ENCODE measurements at regions not wholly inside any gene's neighbourhood (a gene's known extent, or its start where the extent isn't known, plus 50 kb on each side); places are given as distances from the start of the nearest gene placed in this dataset.

DNA sequence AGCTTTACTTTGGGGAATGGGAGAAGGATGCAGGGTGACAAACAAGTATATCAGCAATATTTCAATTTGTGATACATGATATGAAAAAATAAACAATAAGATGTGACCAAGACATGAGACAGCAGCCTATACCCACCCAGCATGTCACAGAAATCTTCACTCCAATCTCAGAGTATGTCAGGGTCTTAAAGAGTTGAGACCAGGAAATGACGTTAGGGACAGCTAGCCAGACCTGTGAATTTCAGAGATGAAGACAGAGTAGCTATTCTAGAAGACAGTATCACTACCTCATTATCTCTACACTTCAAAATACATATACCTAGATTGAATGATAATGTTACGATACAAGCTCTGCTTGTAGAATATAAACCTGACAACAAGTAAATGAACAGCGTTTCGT lies 282.8 kb downstream of the ZEB2 start:
- TF ChIP-seq, protein P1, sequence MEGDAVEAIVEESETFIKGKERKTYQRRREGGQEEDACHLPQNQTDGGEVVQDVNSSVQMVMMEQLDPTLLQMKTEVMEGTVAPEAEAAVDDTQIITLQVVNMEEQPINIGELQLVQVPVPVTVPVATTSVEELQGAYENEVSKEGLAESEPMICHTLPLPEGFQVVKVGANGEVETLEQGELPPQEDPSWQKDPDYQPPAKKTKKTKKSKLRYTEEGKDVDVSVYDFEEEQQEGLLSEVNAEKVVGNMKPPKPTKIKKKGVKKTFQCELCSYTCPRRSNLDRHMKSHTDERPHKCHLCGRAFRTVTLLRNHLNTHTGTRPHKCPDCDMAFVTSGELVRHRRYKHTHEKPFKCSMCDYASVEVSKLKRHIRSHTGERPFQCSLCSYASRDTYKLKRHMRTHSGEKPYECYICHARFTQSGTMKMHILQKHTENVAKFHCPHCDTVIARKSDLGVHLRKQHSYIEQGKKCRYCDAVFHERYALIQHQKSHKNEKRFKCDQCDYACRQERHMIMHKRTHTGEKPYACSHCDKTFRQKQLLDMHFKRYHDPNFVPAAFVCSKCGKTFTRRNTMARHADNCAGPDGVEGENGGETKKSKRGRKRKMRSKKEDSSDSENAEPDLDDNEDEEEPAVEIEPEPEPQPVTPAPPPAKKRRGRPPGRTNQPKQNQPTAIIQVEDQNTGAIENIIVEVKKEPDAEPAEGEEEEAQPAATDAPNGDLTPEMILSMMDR (IDR thresholded peaks at IDR 0.05; ENCODE audit: extremely low read depth, missing control alignments): no peak
- no peak for DNase-seq (ENCODE audit: low spot score)

DNA sequence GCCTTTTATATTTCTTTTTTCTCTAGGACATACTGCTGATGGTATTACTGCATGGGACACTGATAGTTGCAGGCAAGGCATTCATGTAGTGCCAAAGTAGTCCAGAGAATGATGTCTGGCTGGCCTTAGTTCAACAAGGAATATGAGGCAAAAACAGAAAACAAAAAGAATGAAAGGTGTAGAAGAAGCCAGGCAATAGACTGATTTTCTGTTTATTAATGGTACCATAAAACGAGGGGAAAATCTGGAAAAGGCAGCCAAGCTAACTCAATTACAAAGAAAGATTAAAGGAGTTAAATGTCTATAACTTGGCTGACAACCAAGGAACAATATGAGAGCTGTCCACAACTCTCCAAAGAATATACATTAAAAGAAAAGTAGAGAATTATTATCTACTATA lies 284.9 kb downstream of the ZEB2 start:
- TF ChIP-seq, protein P1 (IDR thresholded peaks at IDR 0.05; ENCODE audit: extremely low read depth, missing control alignments): no peak
- DNase-seq (ENCODE audit: low spot score): no peak

DNA sequence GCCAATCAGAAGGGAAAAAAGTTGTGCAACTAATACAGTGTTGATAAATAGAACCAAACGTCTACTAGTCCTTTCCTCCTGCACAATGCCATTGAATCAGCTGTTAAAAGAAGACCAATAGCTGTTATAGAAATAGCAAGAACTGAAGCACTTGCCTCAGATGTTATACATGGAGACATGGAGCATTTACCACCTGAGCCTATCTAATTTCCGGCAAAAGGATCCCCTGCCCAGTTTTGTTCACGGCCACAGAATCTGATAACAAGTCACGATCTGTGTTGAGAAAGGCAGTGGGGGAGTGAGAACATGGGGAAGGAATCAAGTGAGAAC lies 285.4 kb downstream of the ZEB2 start:
- TF ChIP-seq, protein P1 (IDR thresholded peaks at IDR 0.05; ENCODE audit: extremely low read depth, missing control alignments): no peak

DNA sequence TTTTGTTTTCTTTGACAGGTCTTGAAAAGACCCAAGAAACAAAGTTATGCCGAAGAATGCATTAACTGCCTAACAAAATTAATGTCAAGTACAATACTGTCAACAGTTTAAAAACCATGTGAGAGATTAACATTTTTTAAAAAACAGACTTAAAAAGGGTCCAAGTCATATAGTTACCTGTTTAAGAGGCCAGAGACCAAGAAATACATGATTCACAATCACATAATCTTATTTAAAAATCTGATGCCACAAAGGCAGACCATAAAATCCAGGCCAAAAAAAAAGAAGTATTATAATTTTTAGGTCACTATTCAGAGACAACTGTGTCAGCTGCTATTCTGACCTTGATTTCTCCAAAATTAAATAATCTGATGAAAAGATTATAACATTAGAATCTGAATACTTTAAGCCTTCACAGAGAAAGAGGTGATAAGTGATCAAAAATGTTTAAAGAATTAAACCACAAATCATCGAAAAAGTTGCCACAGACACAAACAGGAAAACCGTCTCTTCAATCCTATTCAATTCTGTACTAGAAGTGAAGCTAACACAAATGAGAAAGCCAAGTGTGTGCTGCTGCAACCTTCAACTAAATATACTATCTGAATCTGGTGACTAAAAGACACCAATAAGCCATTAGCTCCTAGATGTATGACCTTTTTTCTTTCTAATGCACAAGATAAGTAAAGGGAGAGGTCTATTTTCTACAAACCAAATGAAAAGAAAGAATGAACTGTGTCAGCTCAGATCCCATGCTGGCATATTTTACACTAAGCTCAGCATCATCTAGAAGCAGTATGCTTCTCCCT lies 286.0 kb downstream of the ZEB2 start:
- no peak for DNase-seq (ENCODE audit: low spot score)
- TF ChIP-seq, protein P1 (IDR thresholded peaks at IDR 0.05; ENCODE audit: extremely low read depth, missing control alignments): no peak

More for the DNA sequence above, 285.4 kb downstream of the ZEB2 start:
- no peak for DNase-seq (ENCODE audit: low spot score)

DNA sequence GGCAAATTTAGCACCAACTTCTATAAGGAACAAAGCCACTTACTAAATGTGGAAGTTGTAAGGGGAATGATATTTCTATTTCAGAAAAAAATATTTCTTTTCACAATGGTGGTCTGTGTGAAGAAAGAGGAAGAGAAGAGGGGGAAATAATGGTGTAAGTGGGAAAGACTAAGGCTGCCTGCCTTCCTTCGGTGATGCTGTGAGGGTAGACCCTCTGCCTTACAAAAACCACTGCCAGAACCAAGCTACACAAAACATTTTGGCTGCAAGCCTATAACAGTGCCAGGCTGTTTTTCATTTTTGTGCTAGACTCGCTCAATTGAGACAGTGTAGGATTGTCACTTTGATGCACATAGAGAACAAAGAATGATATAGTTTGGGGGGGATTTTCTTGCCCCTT lies 286.6 kb downstream of the ZEB2 start:
- TF ChIP-seq, protein P1 (IDR thresholded peaks at IDR 0.05; ENCODE audit: extremely low read depth, missing control alignments): no peak
- no peak for DNase-seq (ENCODE audit: low spot score)

DNA sequence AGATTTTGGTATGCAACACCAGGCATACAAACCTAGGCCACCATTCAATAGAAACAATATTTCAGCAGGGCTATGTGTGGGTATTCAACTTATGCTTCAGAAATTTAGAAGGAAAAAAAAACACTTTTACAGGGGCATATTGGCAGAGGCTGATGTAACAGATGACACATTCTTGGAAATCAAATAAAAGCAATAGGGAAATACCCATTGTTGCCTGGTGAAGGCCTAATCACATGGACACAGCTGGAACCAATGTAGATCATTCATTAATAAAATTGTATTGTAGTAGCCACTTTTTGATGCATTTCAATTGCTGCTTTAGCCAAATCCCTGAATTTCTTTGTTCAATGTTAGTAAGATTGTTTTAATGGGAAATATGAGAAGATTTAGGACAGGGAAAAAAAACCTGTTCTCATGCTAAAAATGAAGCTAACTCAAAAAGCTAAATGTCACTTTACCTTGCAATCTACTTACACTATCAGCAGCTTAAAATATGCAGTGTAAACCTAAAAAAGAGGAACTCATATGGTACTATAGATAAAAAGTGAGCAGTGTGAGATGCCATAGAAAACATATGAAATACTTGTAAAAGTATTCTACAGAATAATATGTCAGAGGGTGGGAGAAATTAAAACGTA lies 289.4 kb downstream of the ZEB2 start:
- TF ChIP-seq, protein P1 (IDR thresholded peaks at IDR 0.05; ENCODE audit: extremely low read depth, missing control alignments): no peak
- DNase-seq (ENCODE audit: low spot score): no peak

DNA sequence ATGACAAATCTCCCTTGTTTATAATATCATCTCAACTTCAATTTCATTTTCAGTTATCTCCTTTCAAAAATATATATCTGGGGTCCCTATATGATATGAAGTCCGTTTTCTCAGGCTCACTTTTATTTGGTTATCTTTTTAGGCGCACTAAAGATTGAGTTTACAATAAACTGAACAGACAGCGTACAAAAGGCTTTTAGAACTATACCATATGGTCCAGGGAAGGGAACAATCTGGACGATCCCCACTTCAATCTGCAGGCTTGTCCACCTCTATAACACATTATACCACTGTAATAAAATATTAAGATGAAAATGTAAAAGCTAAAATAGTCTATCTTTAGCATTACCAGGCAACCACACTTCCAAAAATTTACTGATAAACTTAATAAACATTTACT lies 289.9 kb downstream of the ZEB2 start:
- DNase-seq (ENCODE audit: low spot score): no peak
- TF ChIP-seq, protein P1 (IDR thresholded peaks at IDR 0.05; ENCODE audit: extremely low read depth, missing control alignments): no peak

Measured in GM20000 (cell line).